Muscle of leg (tissue), 3 donors: ENCODE measurements at regions not wholly inside any gene's neighbourhood (a gene's known extent, or its start where the extent isn't known, plus 50 kb on each side); places are given as distances from the start of the nearest gene placed in this dataset.
"Not testable (repeated sequence)": the region's sequence is repeated elsewhere in the genome, so short reads cannot be mapped to it uniquely, and the experiment has no call there.

Experiments
- DNase-seq: peaks from one replicate; pipeline ENCODE4 v3.0.0; 2013
- H3K27ac ChIP-seq: one replicate; pipeline ENCODE4 v1.5.1; 2013; ENCODE audit warnings: mild to moderate bottlenecking, low read length, control low read depth
- H3K27me3 ChIP-seq: one replicate; pipeline ENCODE4 v1.6.1; 2013; ENCODE audit warnings: low read length; ENCODE audit not compliant: control insufficient read depth, insufficient read depth
- H3K36me3 ChIP-seq: one replicate; pipeline ENCODE4 v1.6.1; 2013; ENCODE audit warnings: low read length; ENCODE audit not compliant: control insufficient read depth, insufficient read depth
- H3K4me1 ChIP-seq: one replicate; pipeline ENCODE4 v1.6.1; 2013; ENCODE audit warnings: low read length; ENCODE audit not compliant: control insufficient read depth, insufficient read depth
- H3K4me3 ChIP-seq: one replicate; pipeline ENCODE4 v1.5.1; 2013; ENCODE audit warnings: low read length, control low read depth
- H3K9me3 ChIP-seq: replicated peaks from 2 replicates; pipeline ENCODE4 v1.6.1; 2013; ENCODE audit warnings: low read depth, low read length; ENCODE audit not compliant: control insufficient read depth
- WGBS: methylation state at CpG from one replicate; pipeline ENCODE4 v1.1.5; 2013; ENCODE audit warnings: missing lambda C conversion rate; ENCODE audit not compliant: insufficient coverage; 5-methylcytosine and 5-hydroxymethylcytosine counted together

- Histone ChIP-seq H3K4me3 (no peak overlapping the region), H3K27me3 (no peaks in the 10 kb centered on the region), H3K4me1 (no peaks in the 10 kb centered on the region), H3K36me3 (no peaks in the 10 kb centered on the region), H3K27ac (no peak overlapping the region), H3K9me3 (peaks cover 5% of the 10 kb centered on the region)
- no CpG with 5 or more reads among the region's 1 CpG for WGBS
- DNase-seq, result no peak
These were observed 851.8 kb upstream of the CRIM1 start for GRCh38 chr2:35503738-35504199.

GRCh38 chr2:35503311-35503710 is 852.3 kb upstream of the CRIM1 start:
- Histone ChIP-seq H3K4me1 (no peaks in the 10 kb centered on the region), H3K4me3 (no peak overlapping the region), H3K36me3 (no peaks in the 10 kb centered on the region), H3K27ac (no peak overlapping the region), H3K27me3 (no peaks in the 10 kb centered on the region), H3K9me3 (peaks cover 5% of the 10 kb centered on the region)
- no CpG with 5 or more reads among the region's 3 CpGs for WGBS
- no peak for DNase-seq

- DNase-seq, result no peak
- H3K9me3 ChIP-seq, result peaks cover 5% of the 10 kb centered on the region
- WGBS, result 92% methylated on average over 2 of the region's 6 CpGs
These were observed 854.5 kb upstream of the CRIM1 start for GRCh38 chr2:35501076-35501475.

GRCh38 chr2:35496022-35496421 is 859.6 kb upstream of the CRIM1 start:
- Histone ChIP-seq H3K36me3 (no peaks in the 10 kb centered on the region), H3K4me3 (no peak overlapping the region), H3K27ac (no peak overlapping the region), H3K27me3 (no peaks in the 10 kb centered on the region), H3K4me1 (no peaks in the 10 kb centered on the region), H3K9me3 (no peaks in the 10 kb centered on the region)
- no peak for DNase-seq
- no CpG with 5 or more reads among the region's 1 CpG for WGBS

More at GRCh38 chr2:35501076-35501475, 854.5 kb upstream of the CRIM1 start:
- no peak overlapping the region for H3K27ac ChIP-seq
- no peak overlapping the region for H3K4me3 ChIP-seq
- H3K36me3 ChIP-seq, result no peaks in the 10 kb centered on the region
- no peaks in the 10 kb centered on the region for H3K27me3 ChIP-seq
- H3K4me1 ChIP-seq, result no peaks in the 10 kb centered on the region

- Histone ChIP-seq H3K4me1 (no peaks in the 10 kb centered on the region), H3K27me3 (no peaks in the 10 kb centered on the region), H3K27ac (no peak overlapping the region), H3K4me3 (no peak overlapping the region), H3K9me3 (no peaks in the 10 kb centered on the region), H3K36me3 (no peaks in the 10 kb centered on the region)
- DNase-seq, result no peak
These were observed 860.4 kb upstream of the CRIM1 start for GRCh38 chr2:35495182-35495581.

GRCh38 chr2:35478121-35478520 is 877.5 kb upstream of the CRIM1 start:
- not testable (repeated sequence) for H3K27me3 ChIP-seq, H3K27ac ChIP-seq, H3K4me3 ChIP-seq, H3K4me1 ChIP-seq, DNase-seq, H3K9me3 ChIP-seq, H3K36me3 ChIP-seq
- 100% methylated on average over 1 of the region's 2 CpGs for WGBS

GRCh38 chr2:35468245-35468644 is 887.3 kb upstream of the CRIM1 start:
- WGBS, result 40% methylated on average over 2 of the region's 3 CpGs
- H3K4me1 ChIP-seq, result no peaks in the 10 kb centered on the region
- H3K36me3 ChIP-seq, result no peaks in the 10 kb centered on the region
- H3K9me3 ChIP-seq, result no peaks in the 10 kb centered on the region
- no peak overlapping the region for H3K27ac ChIP-seq
- H3K4me3 ChIP-seq, result no peak overlapping the region
- no peaks in the 10 kb centered on the region for H3K27me3 ChIP-seq
- no peak for DNase-seq

- no peak for DNase-seq
- WGBS, result 75% methylated on average over 1 of the region's 6 CpGs
These were observed 891.6 kb upstream of the CRIM1 start for GRCh38 chr2:35463805-35464596.

GRCh38 chr2:35462226-35462998 is 893.2 kb upstream of the CRIM1 start:
- DNase-seq, result no peak
- Histone ChIP-seq H3K4me3 (no peak overlapping the region), H3K36me3 (no peaks in the 10 kb centered on the region), H3K27me3 (no peaks in the 10 kb centered on the region), H3K4me1 (no peaks in the 10 kb centered on the region), H3K9me3 (no peaks in the 10 kb centered on the region), H3K27ac (no peak overlapping the region)
- WGBS, result 33% methylated on average over 1 of the region's 5 CpGs

More at GRCh38 chr2:35463805-35464596, 891.6 kb upstream of the CRIM1 start:
- no peak overlapping the region for H3K4me3 ChIP-seq
- no peaks in the 10 kb centered on the region for H3K36me3 ChIP-seq
- H3K27me3 ChIP-seq, result no peaks in the 10 kb centered on the region
- no peaks in the 10 kb centered on the region for H3K9me3 ChIP-seq
- H3K4me1 ChIP-seq, result no peaks in the 10 kb centered on the region
- H3K27ac ChIP-seq, result no peak overlapping the region

GRCh38 chr2:35461406-35461805 is 894.2 kb upstream of the CRIM1 start:
- DNase-seq, result no peak
- H3K9me3 ChIP-seq, result no peaks in the 10 kb centered on the region
- no peaks in the 10 kb centered on the region for H3K27me3 ChIP-seq
- H3K4me1 ChIP-seq, result no peaks in the 10 kb centered on the region
- H3K36me3 ChIP-seq, result no peaks in the 10 kb centered on the region
- no peak overlapping the region for H3K27ac ChIP-seq
- no peak overlapping the region for H3K4me3 ChIP-seq
